ENCODE measurements at regions not wholly inside any gene's neighbourhood (a gene's known extent, or its start where the extent isn't known, plus 50 kb on each side); places are given as distances from the start of the nearest gene placed in this dataset.
A peak's percentile ranks its signal among the peaks of the same experiment; 100 is the strongest.

GRCh38 chr9:64369114-64369513 lies 915.9 kb downstream of the FOXD4L5 start:
- peak; percentile 16; the same call in 1 of the 2 replicates for TF ChIP-seq MAX (IDR thresholded peaks at IDR 0.05)
- TF ChIP-seq RAD21 (IDR thresholded peaks at IDR 0.05; ENCODE audit: low read depth) = peak; percentile 22; the same call in 1 of the 2 replicates
